IMR-90 (cell line): ENCODE measurements at regions not wholly inside any gene's neighbourhood (a gene's known extent, or its start where the extent isn't known, plus 50 kb on each side); places are given as distances from the start of the nearest gene placed in this dataset.

Experiments
- ATAC-seq: fragments of 200-7000 bp; cut with Tn5 transposase; 2 replicates; pipeline ENCODE4 v1.9.1; 2020; ENCODE audit warnings: low read depth, mild to moderate bottlenecking, moderate library complexity
- BruUV-seq: library from RNA; stranded (reverse); fragments of 400-500 nt; replicated peaks from 2 replicates; lab custom pipeline; 2021; lab: Mats Ljungman, UMichigan
- CTCF ChIA-PET: fragments of 300-600 bp; formaldehyde crosslinking; extraction: SDS; loops from one replicate; lab custom pipeline; 2021; ENCODE audit warnings: antibody characterized with exemption; lab: Yijun Ruan, JAX
- POLR2A ChIA-PET: fragments of 300-600 bp; sonication (Branson Sonifier 250); formaldehyde crosslinking; loops from one replicate; lab custom pipeline; 2022; ENCODE audit warnings: antibody characterized with exemption; ENCODE audit not compliant: unreplicated experiment; lab: Charles Lee
- DNase-seq: peaks from one replicate; pipeline ENCODE4 v3.0.0; 2013
- H2AFZ ChIP-seq: replicated peaks from 2 replicates; pipeline ENCODE3; 2013; ENCODE audit warnings: low read length, mild to moderate bottlenecking; ENCODE audit not compliant: poor library complexity
- H2AK5ac ChIP-seq: 2 replicates; pipeline ENCODE4 v1.6.1; 2013; ENCODE audit warnings: low read depth, low read length, inconsistent platforms
- H2AK9ac ChIP-seq: replicated peaks from 2 replicates; pipeline ENCODE3; 2013; ENCODE audit warnings: mild to moderate bottlenecking, low read depth, low read length, moderate library complexity; ENCODE audit not compliant: poor library complexity
- H2BK120ac ChIP-seq: 2 replicates; pipeline ENCODE4 v1.6.1; 2013; ENCODE audit warnings: low read depth, low read length, inconsistent platforms
- H2BK15ac ChIP-seq: 3 replicates; pipeline ENCODE4 v1.6.1; 2013; ENCODE audit warnings: low read depth, low read length, inconsistent platforms
- H2BK20ac ChIP-seq: 2 replicates; pipeline ENCODE4 v1.6.1; 2013; ENCODE audit warnings: low read depth, mild to moderate bottlenecking, inconsistent platforms, low read length, moderate library complexity
- H2BK5ac ChIP-seq: 2 replicates; pipeline ENCODE4 v1.6.1; 2013; ENCODE audit warnings: mild to moderate bottlenecking, low read depth, low read length, inconsistent platforms; ENCODE audit not compliant: poor library complexity, severe bottlenecking
- H3K14ac ChIP-seq: replicated peaks from 2 replicates; pipeline ENCODE4 v1.6.1; 2013; ENCODE audit warnings: low read depth, low read length, inconsistent platforms
- H3K18ac ChIP-seq: 2 replicates; pipeline ENCODE4 v1.6.1; 2013; ENCODE audit warnings: low read depth, low read length, control low read depth
- H3K23ac ChIP-seq: 2 replicates; pipeline ENCODE4 v1.6.1; 2013; ENCODE audit warnings: low read depth, low read length, inconsistent platforms
- H3K27ac ChIP-seq: 2 replicates; pipeline ENCODE4 v1.5.1; 2013; ENCODE audit warnings: mild to moderate bottlenecking, control low read depth, low read length; ENCODE audit not compliant: insufficient read depth
- H3K27me3 ChIP-seq: 2 replicates; pipeline ENCODE4 v1.6.1; 2013; ENCODE audit warnings: low read length; ENCODE audit not compliant: control insufficient read depth, insufficient read depth
- H3K36me3 ChIP-seq: 2 replicates; pipeline ENCODE4 v1.6.1; 2013; ENCODE audit warnings: low read length, mixed read lengths; ENCODE audit not compliant: control insufficient read depth, insufficient read depth
- H3K4ac ChIP-seq: 2 replicates; pipeline ENCODE4 v1.6.1; 2013; ENCODE audit warnings: low read depth, low read length, inconsistent platforms
- H3K4me1 ChIP-seq: 2 replicates; pipeline ENCODE4 v1.6.1; 2013; ENCODE audit warnings: low read length, mixed read lengths; ENCODE audit not compliant: control insufficient read depth, insufficient read depth
- H3K4me2 ChIP-seq: 2 replicates; pipeline ENCODE4 v1.6.1; 2013; ENCODE audit warnings: low read depth, mild to moderate bottlenecking, control low read depth, low read length, moderate library complexity
- H3K4me3 ChIP-seq: 2 replicates; pipeline ENCODE4 v1.5.1; 2013; ENCODE audit warnings: low read depth, mild to moderate bottlenecking, control low read depth, low read length, moderate library complexity; ENCODE audit not compliant: insufficient read depth
- H3K56ac ChIP-seq: 2 replicates; pipeline ENCODE4 v1.6.1; 2013; ENCODE audit warnings: low read length, inconsistent platforms; ENCODE audit not compliant: insufficient read depth; ENCODE audit errors: extremely low read depth
- H3K79me1 ChIP-seq, 2 experiments: 2 replicates each; pipeline ENCODE4 v1.6.1; 2013; ENCODE audit warnings: low read length in 2 of 2, inconsistent platforms in 1 of 2, low read depth in 1 of 2
- H3K9ac ChIP-seq: 2 replicates; pipeline ENCODE4 v1.6.1; 2013; ENCODE audit warnings: low read depth, low read length, control low read depth
- H3K9me1 ChIP-seq: 2 replicates; pipeline ENCODE4 v1.6.1; 2013; ENCODE audit warnings: low read length, inconsistent platforms; ENCODE audit not compliant: insufficient read depth
- H3K9me3 ChIP-seq: 2 replicates; pipeline ENCODE4 v1.6.1; 2013; ENCODE audit warnings: low read length; ENCODE audit not compliant: control insufficient read depth, insufficient read depth
- H4K20me1 ChIP-seq: 2 replicates; pipeline ENCODE4 v1.6.1; 2013; ENCODE audit warnings: low read length, inconsistent platforms; ENCODE audit not compliant: insufficient read depth
- H4K5ac ChIP-seq: 2 replicates; pipeline ENCODE4 v1.6.1; 2013; ENCODE audit warnings: mild to moderate bottlenecking, low read depth, low read length, control low read depth
- H4K8ac ChIP-seq, 2 experiments: 2 replicates each; pipeline ENCODE4 v1.6.1; 2013; ENCODE audit warnings: low read depth in 2 of 2, low read length in 2 of 2, control low read depth in 1 of 2, inconsistent platforms in 1 of 2
- H4K91ac ChIP-seq: 2 replicates; pipeline ENCODE4 v1.6.1; 2013; ENCODE audit warnings: low read depth, low read length, inconsistent platforms; ENCODE audit not compliant: insufficient read depth
- CEBPB ChIP-seq: IDR thresholded peaks from 2 replicates; pipeline ENCODE4 v1.6.1; 2012; ENCODE audit warnings: low read depth, low read length, improper control_type of control experiment
- CHD1 ChIP-seq: IDR thresholded peaks from 2 replicates; pipeline ENCODE4 v1.6.1; 2012; ENCODE audit warnings: low read depth, low read length, improper control_type of control experiment
- ELK1 ChIP-seq: fragments of 150-350 bp; IDR thresholded peaks from 2 replicates; pipeline ENCODE4 v1.6.1; 2016; ENCODE audit warnings: low read depth, mild to moderate bottlenecking, low read length, moderate library complexity, borderline replicate concordance
- FOS ChIP-seq: fragments of 150-350 bp; IDR thresholded peaks from 2 replicates; pipeline ENCODE4 v1.6.1; 2016; ENCODE audit warnings: low read depth, low read length
- MAFK ChIP-seq: IDR thresholded peaks from 2 replicates; pipeline ENCODE4 v1.6.1; 2012; ENCODE audit warnings: low read depth, low read length, improper control_type of control experiment
- MXI1 ChIP-seq: IDR thresholded peaks from 2 replicates; pipeline ENCODE4 v1.6.1; 2012; ENCODE audit warnings: low read depth, mild to moderate bottlenecking, low read length, moderate library complexity, borderline replicate concordance
- NFE2L2 ChIP-seq: fragments of 150-350 bp; IDR thresholded peaks from 2 replicates; pipeline ENCODE4 v1.6.1; 2016; ENCODE audit warnings: low read depth, mild to moderate bottlenecking, low read length
- POLR2A ChIP-seq: IDR thresholded peaks from 2 replicates; pipeline ENCODE4 v1.6.1; 2012; ENCODE audit warnings: mild to moderate bottlenecking, low read depth, low read length
- RAD21 ChIP-seq: IDR thresholded peaks from 2 replicates; pipeline ENCODE4 v1.6.1; 2012; ENCODE audit warnings: low read length, improper control_type of control experiment
- RCOR1 ChIP-seq: IDR thresholded peaks from 2 replicates; pipeline ENCODE4 v1.6.1; 2012; ENCODE audit warnings: mild to moderate bottlenecking, low read length, improper control_type of control experiment; ENCODE audit not compliant: insufficient replicate concordance
- RFX5 ChIP-seq: IDR thresholded peaks from 2 replicates; pipeline ENCODE4 v1.8.0; 2012; ENCODE audit warnings: low read depth, mild to moderate bottlenecking, low read length, moderate library complexity
- SMC3 ChIP-seq: fragments of 150-350 bp; IDR thresholded peaks from 2 replicates; pipeline ENCODE4 v1.6.1; 2016; ENCODE audit warnings: low read depth, mild to moderate bottlenecking, antibody characterized with exemption, low read length, moderate library complexity
- USF2 ChIP-seq: fragments of 150-350 bp; IDR thresholded peaks from 2 replicates; pipeline ENCODE4 v1.6.1; 2017; ENCODE audit warnings: mild to moderate bottlenecking, antibody characterized with exemption, low read length, low read depth
- WGBS, 2 experiments: methylation state at CpG; one replicate each; pipeline versions ENCODE4 v1.1.5 to v1.1.7; 2013; ENCODE audit warnings: missing lambda C conversion rate in 2 of 2; ENCODE audit not compliant: insufficient read length in 1 of 2; ENCODE audit errors: extremely low coverage in 2 of 2; 5-methylcytosine and 5-hydroxymethylcytosine counted together
- dilution Hi-C: fragments of 300-500 bp; cut with HindIII; formaldehyde crosslinking; loops from one replicate; pipeline ENCODE4 v1.14.3; 2018; ENCODE audit warnings: low sequenced_read_pairs; ENCODE audit not compliant: unreplicated experiment
- in situ Hi-C: fragments of 300-500 bp; cut with MboI; formaldehyde crosslinking; loops from 3 replicates; pipeline ENCODE4 v1.14.3; 2019; ENCODE audit warnings: low sequenced_read_pairs, inconsistent platforms, mixed read lengths
- intact Hi-C: fragments of 100-400 bp; cut with micrococcal nuclease; formaldehyde crosslinking; loops from 2 replicates; pipeline ENCODE4 v1.10.0; 2022
- TF ChIP-seq, protein P1 (sequence below): conservative IDR thresholded peaks from 2 replicates; pipeline ENCODE4 v1.5.1; 2012; ENCODE audit warnings: mild to moderate bottlenecking, low read depth, low read length, improper control_type of control experiment

- Histone ChIP-seq H3K9me1 (no peaks in the 10 kb centered on the region), H2AFZ (no peak overlapping the region), H2BK5ac (no peak overlapping the region), H4K5ac (no peak overlapping the region), H4K8ac (no peak overlapping the region), H3K9ac (no peak overlapping the region), H2AK9ac (no peak overlapping the region), H2BK15ac (no peak overlapping the region), H3K4me2 (no peak overlapping the region), H2BK120ac (no peak overlapping the region), H3K4ac (no peak overlapping the region), H3K56ac (no peak overlapping the region), H4K20me1 (no peaks in the 10 kb centered on the region), H3K18ac (no peak overlapping the region), H3K9me3 (no peaks in the 10 kb centered on the region), H3K27me3 (no peaks in the 10 kb centered on the region), H3K4me3 (no peak overlapping the region), H3K23ac (no peak overlapping the region), H3K36me3 (no peaks in the 10 kb centered on the region), H3K27ac (no peak overlapping the region), H3K79me1 (no peaks in the 10 kb centered on the region), H4K91ac (no peak overlapping the region), H3K14ac (no peak overlapping the region), H2BK20ac (no peak overlapping the region), H2AK5ac (no peak overlapping the region), H3K4me1 (no peaks in the 10 kb centered on the region)
- 20% methylated on average over 1 of the region's 6 CpGs; no CpG with 5 or more reads in 1 of the 2 experiments for WGBS, 2 experiments
- DNase-seq (no peak), ATAC-seq (no peak)
- no TSS peak for BruUV-seq
- in situ Hi-C loops: no loop called here
- CTCF ChIA-PET: interaction anchor here (0.5 kb wide), 1 partner anchor 1058 kb away, joined by 3 read pairs; no protein-coding TSS in a partner anchor
- intact Hi-C loops: no loop called here
- dilution Hi-C loops: no loop called here
- POLR2A ChIA-PET: no interaction called here
- TF ChIP-seq ELK1 (no peak), CEBPB (no peak), USF2 (no peak), MXI1 (no peak), POLR2A (no peak), RCOR1 (no peak), CHD1 (no peak), FOS (no peak), RAD21 (no peak), MAFK (no peak), NFE2L2 (no peak), RFX5 (no peak), SMC3 (no peak)
- TF ChIP-seq, protein P1, sequence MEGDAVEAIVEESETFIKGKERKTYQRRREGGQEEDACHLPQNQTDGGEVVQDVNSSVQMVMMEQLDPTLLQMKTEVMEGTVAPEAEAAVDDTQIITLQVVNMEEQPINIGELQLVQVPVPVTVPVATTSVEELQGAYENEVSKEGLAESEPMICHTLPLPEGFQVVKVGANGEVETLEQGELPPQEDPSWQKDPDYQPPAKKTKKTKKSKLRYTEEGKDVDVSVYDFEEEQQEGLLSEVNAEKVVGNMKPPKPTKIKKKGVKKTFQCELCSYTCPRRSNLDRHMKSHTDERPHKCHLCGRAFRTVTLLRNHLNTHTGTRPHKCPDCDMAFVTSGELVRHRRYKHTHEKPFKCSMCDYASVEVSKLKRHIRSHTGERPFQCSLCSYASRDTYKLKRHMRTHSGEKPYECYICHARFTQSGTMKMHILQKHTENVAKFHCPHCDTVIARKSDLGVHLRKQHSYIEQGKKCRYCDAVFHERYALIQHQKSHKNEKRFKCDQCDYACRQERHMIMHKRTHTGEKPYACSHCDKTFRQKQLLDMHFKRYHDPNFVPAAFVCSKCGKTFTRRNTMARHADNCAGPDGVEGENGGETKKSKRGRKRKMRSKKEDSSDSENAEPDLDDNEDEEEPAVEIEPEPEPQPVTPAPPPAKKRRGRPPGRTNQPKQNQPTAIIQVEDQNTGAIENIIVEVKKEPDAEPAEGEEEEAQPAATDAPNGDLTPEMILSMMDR: no peak
Measured at GRCh38 chr1:47663286-47663685, 225.4 kb downstream of the FOXD2 start.
